HG02840 (cell line): ENCODE measurements at regions not wholly inside any gene's neighbourhood (a gene's known extent, or its start where the extent isn't known, plus 50 kb on each side); places are given as distances from the start of the nearest gene placed in this dataset.

Experiments used
- ATAC-seq: cut with Tn5 transposase; IDR thresholded peaks from one replicate; pipeline ENCODE4 v1.9.1; 2021; ENCODE audit warnings: mild to moderate bottlenecking, moderate library complexity, moderate number of reproducible peaks; ENCODE audit not compliant: unreplicated experiment, low FRiP score

DNA sequence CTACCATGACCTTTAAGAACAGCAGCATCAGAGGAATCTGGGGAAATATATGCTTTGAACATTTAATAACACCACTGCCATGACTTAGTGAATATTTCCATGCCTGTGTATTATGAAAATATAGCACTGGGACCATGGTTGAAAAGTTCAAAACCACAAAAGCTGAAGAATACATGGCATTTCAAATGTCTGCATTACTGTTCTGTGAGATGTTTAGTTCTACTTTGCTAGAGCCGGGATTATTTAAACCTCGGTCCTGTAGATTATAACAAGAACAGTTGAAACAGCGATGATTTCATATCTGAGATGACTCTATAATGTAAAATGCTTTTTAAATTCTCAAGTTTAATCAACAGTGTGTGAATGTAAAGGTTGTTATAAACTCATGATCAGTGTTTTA lies 126.7 kb upstream of the AGA start:
- ATAC-seq = no peak

DNA sequence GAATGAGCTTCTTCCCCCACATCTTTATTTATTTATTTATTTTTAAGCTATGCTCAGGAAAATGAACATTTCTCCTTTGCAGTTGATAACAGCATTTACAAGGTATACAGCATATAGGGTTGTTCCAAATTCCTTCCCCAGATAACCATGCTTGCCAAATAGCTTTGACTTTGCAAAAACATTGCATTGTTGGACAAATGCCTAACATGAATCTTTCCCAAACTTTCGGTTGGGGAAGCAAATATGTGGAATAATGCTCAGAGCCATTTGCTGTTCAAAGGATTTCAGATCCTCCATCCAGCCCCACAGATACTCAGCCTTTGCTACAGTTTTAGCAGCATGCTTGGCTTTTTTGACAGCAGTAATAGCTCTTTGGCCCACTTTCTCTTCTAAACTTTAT lies 127.2 kb upstream of the AGA start:
- no peak for ATAC-seq

GRCh38 chr4:177573507-177573906 lies 131.3 kb upstream of the AGA start:
- no peak for ATAC-seq

- ATAC-seq = no peak
These were observed 132.2 kb upstream of the AGA start for GRCh38 chr4:177574446-177574845.

- ATAC-seq = no peak
These were observed 137.4 kb upstream of the AGA start for GRCh38 chr4:177579649-177580048.

- no peak for ATAC-seq
These were observed 140.8 kb upstream of the AGA start for GRCh38 chr4:177582992-177583391.

DNA sequence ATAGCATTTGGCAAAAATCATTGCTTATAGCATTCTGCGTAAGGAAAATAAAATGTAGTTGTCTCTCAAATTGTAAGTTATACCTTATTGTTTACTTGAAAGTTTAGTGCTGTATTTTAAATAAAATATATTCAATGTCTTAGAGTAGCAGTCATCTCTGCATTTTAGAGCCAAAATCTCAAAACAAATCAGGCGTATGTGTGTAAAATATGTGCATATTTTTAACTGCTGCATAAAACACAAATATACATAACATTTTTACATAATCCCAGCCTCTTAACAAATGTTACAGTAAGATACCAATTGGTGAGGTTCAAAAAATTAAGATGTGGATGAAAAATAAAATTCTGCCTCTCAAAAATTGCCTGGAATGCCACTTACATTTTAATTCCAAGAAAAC lies 145.8 kb upstream of the AGA start:
- no peak for ATAC-seq

GRCh38 chr4:177595386-177595785 lies 153.1 kb upstream of the AGA start:
- no peak for ATAC-seq

GRCh38 chr4:177596035-177596434 lies 153.8 kb upstream of the AGA start:
- no peak for ATAC-seq

GRCh38 chr4:177596991-177597390 lies 154.8 kb upstream of the AGA start:
- no peak for ATAC-seq

- ATAC-seq = no peak
These were observed 163.0 kb upstream of the AGA start for GRCh38 chr4:177605252-177605651.

DNA sequence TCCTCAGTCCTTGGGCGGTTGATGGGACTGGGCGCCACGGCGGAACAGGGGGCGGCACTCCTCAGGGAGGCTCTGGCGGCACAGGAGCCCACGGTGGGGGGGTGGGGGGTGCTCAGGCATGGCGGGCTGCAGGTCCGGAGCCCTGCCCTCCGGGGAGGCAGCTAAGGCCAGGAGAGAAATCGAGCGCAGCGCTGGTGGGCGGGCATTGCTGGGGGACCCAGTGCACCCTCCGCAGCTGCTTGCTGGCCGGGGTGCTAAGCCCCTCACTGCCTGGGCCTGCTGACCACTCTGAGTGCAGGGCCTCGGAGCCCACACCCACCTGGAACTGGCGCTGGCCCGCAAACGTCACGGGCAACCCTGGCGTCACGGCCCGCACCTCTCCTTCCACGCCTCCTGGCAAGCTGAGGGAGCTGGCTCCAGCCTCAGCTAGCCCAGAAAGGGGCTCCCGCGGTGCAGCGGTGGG lies 164.9 kb upstream of the AGA start:
- no peak for ATAC-seq

DNA sequence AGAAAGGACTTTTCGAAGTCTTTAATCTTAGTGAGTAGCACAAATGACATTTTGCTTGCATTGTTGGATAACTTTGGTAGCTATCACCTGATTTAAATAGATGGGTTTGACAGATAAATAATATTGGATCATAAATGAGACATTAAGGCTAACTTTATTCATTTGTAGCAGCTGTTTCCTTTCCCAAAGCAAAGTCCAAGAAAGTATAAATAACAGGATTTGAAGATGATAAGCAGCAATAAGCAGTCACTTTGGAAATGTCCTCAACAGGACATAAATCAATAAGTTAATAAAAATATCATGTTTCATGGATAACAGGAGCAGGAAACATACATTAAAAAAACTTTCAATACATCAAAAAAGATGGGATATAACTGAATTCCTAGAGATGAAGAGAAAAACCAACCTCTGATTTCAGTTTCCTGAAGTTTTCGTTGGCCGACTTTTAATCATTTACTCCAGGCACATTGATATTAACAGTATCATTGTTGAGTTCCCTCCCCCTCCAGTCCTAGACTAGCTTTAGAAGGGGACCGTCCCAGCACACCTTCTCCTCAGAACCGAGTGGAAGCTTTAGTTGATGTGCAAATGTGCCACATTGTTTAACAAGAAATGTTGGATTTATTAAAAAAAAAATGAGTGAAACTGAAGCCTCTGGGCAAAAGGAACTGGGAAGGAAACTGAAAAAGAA lies 169.9 kb upstream of the AGA start:
- ATAC-seq = no peak

GRCh38 chr4:177612684-177613083 lies 170.4 kb upstream of the AGA start:
- ATAC-seq = no peak

DNA sequence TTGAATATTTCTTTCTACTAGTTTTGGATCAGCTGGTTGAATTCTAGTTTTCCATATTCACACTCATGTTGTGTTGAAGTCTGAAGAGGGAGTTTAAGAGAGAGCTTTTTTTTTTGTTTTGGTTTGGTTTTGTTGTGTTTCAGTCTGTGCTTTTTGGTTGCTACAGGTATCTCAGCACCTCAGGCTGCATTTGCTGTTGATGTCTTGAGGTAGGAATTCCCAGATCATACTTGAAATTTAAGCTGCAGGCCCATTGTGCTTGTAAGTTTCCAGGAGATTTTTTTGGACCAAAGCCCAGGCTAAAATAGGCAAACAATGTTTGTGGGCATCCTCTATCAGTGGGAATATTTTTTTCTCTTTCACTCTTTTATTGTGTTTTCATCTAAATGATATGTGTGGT lies 190.2 kb upstream of the AGA start:
- no peak for ATAC-seq

DNA sequence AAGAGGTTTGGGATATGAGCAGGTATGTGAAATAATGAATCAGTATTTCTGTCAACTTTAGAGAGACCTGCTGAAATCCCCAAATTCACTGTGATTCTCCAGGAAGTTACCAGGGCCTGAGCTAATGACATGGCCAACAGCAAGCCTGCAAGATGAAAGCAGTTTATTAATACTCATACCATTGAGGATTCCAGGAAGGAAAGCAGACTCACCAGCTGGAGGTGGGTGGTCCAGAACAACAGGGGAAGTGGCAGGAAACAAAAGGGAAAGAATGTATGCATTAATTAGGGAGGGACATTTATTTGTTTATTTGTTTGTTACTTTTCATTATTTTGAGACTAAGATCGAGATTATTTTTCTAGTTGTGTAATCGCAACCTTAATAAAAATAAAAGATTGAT lies 196.6 kb upstream of the AGA start:
- no peak for ATAC-seq

- no peak for ATAC-seq
These were observed 198.6 kb upstream of the AGA start for GRCh38 chr4:177640864-177641263.

- ATAC-seq = no peak
These were observed 218.0 kb upstream of the AGA start for GRCh38 chr4:177660223-177660622.

GRCh38 chr4:177667687-177668086 lies 225.4 kb upstream of the AGA start:
- no peak for ATAC-seq

GRCh38 chr4:177671387-177671786 lies 229.2 kb upstream of the AGA start:
- no peak for ATAC-seq

- no peak for ATAC-seq
These were observed 229.6 kb upstream of the AGA start for GRCh38 chr4:177671845-177672244.

DNA sequence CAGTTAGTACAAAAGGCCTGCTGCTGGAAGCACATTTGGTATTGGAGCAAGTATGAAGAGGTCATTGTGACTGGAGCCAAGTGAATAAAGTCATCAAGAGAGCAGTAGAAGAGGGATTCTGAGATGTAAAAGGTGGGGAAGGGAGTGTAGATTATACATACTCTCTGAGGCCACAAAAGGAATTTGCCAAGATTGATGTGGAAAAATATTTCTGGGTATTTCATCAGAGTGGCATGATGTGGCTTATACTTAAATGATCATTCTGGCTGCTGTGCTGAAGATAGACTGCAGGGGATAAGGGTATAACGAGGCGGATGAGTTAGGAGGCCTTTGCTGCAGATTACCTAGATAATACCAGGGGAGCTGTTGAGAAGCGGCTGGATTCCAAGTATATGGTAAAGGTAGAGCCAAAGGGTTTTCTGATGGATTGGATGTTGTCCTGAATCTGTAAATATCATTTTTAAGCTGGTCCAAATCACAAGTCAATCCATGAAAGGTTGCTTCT lies 231.8 kb upstream of the AGA start:
- ATAC-seq = no peak

- no peak for ATAC-seq
These were observed 238.1 kb upstream of the AGA start for GRCh38 chr4:177680308-177680707.
